Transverse colon (tissue), 4 donors: ENCODE measurements at regions not wholly inside any gene's neighbourhood (a gene's known extent, or its start where the extent isn't known, plus 50 kb on each side); places are given as distances from the start of the nearest gene placed in this dataset.
"Not testable (repeated sequence)": the region's sequence is repeated elsewhere in the genome, so short reads cannot be mapped to it uniquely, and the experiment has no call there.

ENCODE experiments used
- DNase-seq: peaks from one replicate; pipeline ENCODE4 v3.0.0-alpha.2; 2019
- H3K27ac ChIP-seq, 4 donors: fragments of 200-600 bp; sonication (generic); 2 replicates each; pipeline ENCODE4 v1.5.1; 2016 to 2018; ENCODE audit warnings: inconsistent platforms in 4 of 4
- H3K27me3 ChIP-seq: fragments of 200-600 bp; sonication (generic); 2 replicates; pipeline ENCODE4 v1.5.1; 2017; ENCODE audit warnings: inconsistent platforms
- H3K36me3 ChIP-seq, 4 donors: fragments of 200-600 bp; sonication (generic); 2 replicates each; pipeline ENCODE4 v1.5.1; 2017 to 2019; ENCODE audit warnings: inconsistent platforms in 4 of 4
- H3K4me1 ChIP-seq, 4 donors: fragments of 200-600 bp; sonication (generic); 2 replicates each; pipeline ENCODE4 v1.5.1; 2017 to 2020; ENCODE audit warnings: inconsistent platforms in 4 of 4
- H3K4me3 ChIP-seq, 4 donors: fragments of 200-600 bp; sonication (generic); 1 replicate in 1 of 4; 2 replicates in 3 of 4; pipeline versions ENCODE4 v1.5.1 to v1.6.1; 2017 to 2019; ENCODE audit warnings: inconsistent platforms in 4 of 4
- H3K9me3 ChIP-seq, 2 donors: fragments of 200-600 bp; sonication (generic); 2 replicates each; pipeline ENCODE4 v1.5.1; 2017 to 2019; ENCODE audit warnings: inconsistent platforms in 2 of 2
- WGBS, 2 donors: methylation state at CpG; one replicate each; pipeline ENCODE4 v1.1.5; 2018; ENCODE audit warnings: low coverage in 1 of 2; 5-methylcytosine and 5-hydroxymethylcytosine counted together
- in situ Hi-C, 4 donors: fragments of 200-750 bp; cut with MboI; loops; one replicate each; pipeline versions ENCODE4 v1.15.0 to v1.15.1; 2017; ENCODE audit warnings: low sequenced_read_pairs in 3 of 4, low pct_ligation_motif_present in 1 of 4, low pct_unique_long_range_greater_than_20kb in 1 of 4
- intact Hi-C: fragments of 100-400 bp; cut with DNase I; formaldehyde crosslinking; loops from one replicate; pipeline ENCODE4 v1.15.1; 2023; ENCODE audit warnings: low total_unique reads

DNA sequence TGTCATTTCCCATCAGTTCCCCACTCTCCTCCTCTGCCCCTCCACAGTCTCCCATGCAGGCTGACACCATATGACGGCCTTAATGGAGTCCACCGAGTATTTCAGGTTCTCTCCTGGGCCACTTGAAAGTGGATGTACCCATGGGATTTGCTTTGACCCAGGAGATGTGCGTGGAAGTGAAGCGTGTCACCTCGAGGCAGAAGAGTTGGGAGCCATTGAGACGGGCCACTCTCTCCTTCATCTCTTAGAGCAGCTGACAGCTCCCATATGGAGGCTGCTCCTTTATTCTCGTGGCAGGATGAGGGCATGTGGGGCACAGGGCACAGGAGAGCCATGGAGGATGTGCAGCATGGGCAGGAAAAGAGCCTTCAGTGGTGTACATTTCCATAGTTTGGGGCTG, 144.7 kb upstream of the CRYM start:
- H3K9me3 ChIP-seq, intact Hi-C loops, H3K27ac ChIP-seq, H3K4me1 ChIP-seq, H3K27me3 ChIP-seq, H3K36me3 ChIP-seq, in situ Hi-C loops, H3K4me3 ChIP-seq: not testable (repeated sequence)
- peak; percentile 7 for DNase-seq
- WGBS, 2 donors: 87% methylated on average over 5 of the region's 7 CpGs; no CpG with 5 or more reads in 1 of the 2 donors

DNA sequence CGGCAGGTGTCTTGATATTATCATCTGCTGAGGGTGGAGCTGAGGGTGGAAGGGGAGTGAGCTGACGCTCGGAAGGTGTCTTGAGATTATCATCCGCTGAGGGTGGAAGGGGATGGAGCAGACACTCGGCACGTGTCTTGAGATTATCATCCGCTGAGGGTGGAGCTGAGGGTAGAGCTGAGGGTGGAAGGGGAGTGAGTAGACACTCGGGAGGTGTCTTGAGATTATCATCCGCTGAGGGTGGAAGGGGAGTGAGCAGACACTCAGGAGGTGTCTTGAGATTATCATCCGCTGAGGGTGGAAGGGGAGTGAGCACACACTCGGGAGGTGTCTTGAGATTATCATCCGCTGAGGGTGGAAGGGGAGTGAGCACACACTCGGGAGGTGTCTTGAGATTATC, 126.6 kb upstream of the CRYM start:
- H3K36me3 ChIP-seq, intact Hi-C loops, H3K4me1 ChIP-seq: not testable (repeated sequence)

DNA sequence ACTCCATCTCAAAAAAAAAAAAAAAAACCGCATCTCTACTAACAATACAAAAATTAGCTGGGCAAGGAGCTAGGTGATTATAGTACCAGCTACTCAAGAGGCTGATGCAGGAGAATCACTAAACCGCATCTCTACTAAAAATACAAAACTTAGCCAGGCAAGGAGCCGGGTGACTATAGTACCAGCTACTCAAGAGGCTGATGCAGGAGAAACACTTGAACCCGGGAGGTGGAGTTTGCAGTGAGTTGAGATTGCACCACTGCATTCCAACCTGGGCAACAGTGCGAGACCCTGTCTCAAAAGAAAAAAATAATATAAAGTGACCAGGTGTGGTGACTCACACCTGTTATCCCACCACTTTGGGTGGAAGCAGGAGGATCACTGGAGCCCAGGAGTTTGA, 119.8 kb upstream of the CRYM start:
- DNase-seq, intact Hi-C loops, H3K36me3 ChIP-seq, in situ Hi-C loops, H3K27ac ChIP-seq, H3K4me1 ChIP-seq, H3K9me3 ChIP-seq, H3K4me3 ChIP-seq, H3K27me3 ChIP-seq: not testable (repeated sequence)
- WGBS, 2 donors: 76% methylated on average over 3 of the region's 5 CpGs; no CpG with 5 or more reads in 1 of the 2 donors

More for the DNA sequence above, 126.6 kb upstream of the CRYM start:
- H3K27ac ChIP-seq, H3K27me3 ChIP-seq, in situ Hi-C loops, DNase-seq, H3K4me3 ChIP-seq, H3K9me3 ChIP-seq: not testable (repeated sequence)
- no CpG with 5 or more reads among the region's 13 CpGs for WGBS, 2 donors

DNA sequence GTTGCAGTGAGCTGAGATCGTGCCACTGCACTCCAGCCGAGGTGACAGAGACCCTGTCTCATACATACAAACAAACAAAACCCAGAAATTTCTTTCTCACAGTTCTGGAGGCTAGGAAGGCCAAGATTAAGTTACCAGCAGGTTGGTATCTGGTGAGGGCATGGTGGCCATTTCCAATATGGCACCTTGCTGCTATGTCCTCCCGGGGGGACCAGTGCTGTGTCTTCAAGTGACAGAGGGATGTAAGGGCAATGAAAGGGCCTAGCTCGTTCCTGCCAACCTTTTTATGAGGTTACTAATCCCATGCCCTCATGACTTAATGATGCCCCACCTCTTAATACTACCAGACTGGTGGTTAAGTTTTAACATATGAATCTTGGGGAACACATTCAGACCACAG, 118.5 kb upstream of the CRYM start:
- in situ Hi-C loops, intact Hi-C loops: not testable (repeated sequence)

DNA sequence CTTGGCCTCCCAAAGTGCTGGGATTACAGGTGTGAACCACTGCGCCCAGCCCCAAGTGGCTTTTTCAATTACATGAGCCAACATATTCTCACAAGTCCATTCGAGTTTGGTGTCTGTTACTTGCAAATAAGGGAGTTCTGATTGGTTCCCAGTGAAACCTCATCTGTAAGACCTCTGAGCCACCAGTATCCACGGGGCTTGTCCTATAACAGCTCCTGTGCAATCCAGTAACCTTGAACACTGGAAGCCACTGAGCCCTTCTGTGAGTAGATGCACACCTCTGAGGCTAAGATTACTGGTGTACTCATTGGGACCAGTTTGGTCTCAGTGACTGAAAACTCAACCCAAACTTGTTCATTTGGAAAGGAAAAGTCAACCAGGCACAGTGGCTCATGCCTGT, 112.5 kb upstream of the CRYM start:
- WGBS, 2 donors: no CpG with 5 or more reads among the region's 3 CpGs
- H3K9me3 ChIP-seq, H3K4me3 ChIP-seq, H3K27me3 ChIP-seq, intact Hi-C loops, in situ Hi-C loops, H3K4me1 ChIP-seq, DNase-seq, H3K36me3 ChIP-seq, H3K27ac ChIP-seq: not testable (repeated sequence)

More for the DNA sequence above, 118.5 kb upstream of the CRYM start:
- H3K36me3 ChIP-seq, H3K27ac ChIP-seq, H3K4me3 ChIP-seq, H3K4me1 ChIP-seq, DNase-seq, H3K9me3 ChIP-seq, H3K27me3 ChIP-seq: not testable (repeated sequence)
- WGBS, 2 donors: 100% methylated on average over 2 of the region's 4 CpGs; no CpG with 5 or more reads in 1 of the 2 donors

DNA sequence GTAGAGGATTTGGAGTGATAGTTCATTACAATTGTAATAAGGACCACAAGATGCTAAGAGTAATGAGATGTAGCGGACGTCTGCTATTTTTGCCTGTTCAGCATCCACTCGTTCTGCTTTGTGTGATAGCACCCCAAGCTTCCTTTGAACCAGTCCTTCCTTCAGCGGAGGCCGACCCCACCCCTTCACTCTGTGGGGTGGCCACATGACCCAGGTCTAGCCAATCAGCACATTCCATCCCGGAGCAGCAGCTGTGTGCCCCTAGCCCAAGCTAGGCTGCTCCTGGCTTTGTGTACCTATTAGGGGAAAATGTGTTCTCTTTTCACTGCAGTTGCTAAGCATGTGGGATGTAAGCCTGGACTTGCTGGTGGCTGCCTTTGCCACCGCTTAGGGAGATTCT, 111.8 kb upstream of the CRYM start:
- H3K4me3 ChIP-seq, H3K36me3 ChIP-seq, intact Hi-C loops, H3K9me3 ChIP-seq, H3K4me1 ChIP-seq, H3K27me3 ChIP-seq, in situ Hi-C loops, DNase-seq, H3K27ac ChIP-seq: not testable (repeated sequence)
- WGBS, 2 donors: no CpG with 5 or more reads among the region's 7 CpGs

DNA sequence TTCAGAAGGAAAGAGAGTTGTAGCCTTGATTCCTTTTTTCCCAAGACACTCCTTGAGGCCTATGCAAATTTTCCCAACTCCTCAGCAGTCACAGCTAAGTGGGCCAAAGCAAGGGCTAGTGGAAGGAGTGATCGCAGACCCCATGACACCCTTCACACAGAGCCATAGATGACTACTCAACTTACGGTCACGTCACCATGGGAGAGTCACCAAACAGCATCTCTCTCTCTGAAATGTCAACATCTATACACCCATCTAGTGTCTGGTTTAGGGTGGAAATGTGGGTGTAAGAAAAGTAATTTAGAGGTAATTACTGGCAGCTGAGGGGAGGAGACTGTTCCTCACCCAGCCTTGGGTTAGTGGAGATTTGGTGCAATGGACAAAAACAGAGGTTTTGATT, 109.7 kb upstream of the CRYM start:
- not testable (repeated sequence) for H3K4me3 ChIP-seq

DNA sequence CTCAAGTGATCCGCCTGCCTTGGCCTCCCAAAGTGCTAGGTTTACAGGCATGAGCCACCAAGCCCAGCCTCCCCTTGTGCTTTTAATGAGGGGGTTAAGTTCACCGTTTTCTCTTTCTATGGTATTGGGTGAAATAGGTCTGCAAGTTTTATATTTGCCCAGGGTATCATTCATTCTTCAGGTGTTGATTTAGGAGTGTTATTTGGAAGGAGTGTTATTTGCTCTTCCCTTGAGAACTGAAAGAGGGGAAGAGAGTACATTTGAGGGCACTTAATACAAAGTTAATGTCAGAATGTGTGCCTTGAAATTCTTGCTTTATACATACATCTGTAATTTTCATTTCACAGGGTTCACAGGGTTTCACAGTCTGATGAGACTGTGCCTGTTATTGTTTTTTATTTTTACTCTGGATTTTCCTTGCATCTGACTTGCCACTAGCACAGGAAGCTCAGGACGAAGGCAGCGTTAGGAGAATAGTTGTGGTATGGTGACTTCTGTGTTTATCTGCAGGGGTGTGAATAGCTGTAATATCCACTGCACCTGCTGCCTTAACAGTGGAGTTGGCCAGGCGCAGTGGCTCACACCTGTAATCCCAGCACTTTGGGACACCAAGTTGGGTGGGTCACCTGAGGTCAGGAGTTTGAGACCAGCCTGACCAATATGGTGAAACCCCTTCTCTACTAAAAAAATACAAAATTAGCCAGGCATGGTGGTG, 108.3 kb upstream of the CRYM start:
- intact Hi-C loops, H3K27ac ChIP-seq, H3K27me3 ChIP-seq, H3K9me3 ChIP-seq, H3K4me3 ChIP-seq, DNase-seq, H3K4me1 ChIP-seq, in situ Hi-C loops, H3K36me3 ChIP-seq: not testable (repeated sequence)
- WGBS, 2 donors: no CpG with 5 or more reads among the region's 5 CpGs

More for the DNA sequence above, 109.7 kb upstream of the CRYM start:
- H3K36me3 ChIP-seq, DNase-seq, intact Hi-C loops, in situ Hi-C loops, H3K4me1 ChIP-seq, H3K9me3 ChIP-seq, H3K27me3 ChIP-seq, H3K27ac ChIP-seq: not testable (repeated sequence)
- 83% methylated on average over 2 of the region's 3 CpGs; no CpG with 5 or more reads in 1 of the 2 donors for WGBS, 2 donors

DNA sequence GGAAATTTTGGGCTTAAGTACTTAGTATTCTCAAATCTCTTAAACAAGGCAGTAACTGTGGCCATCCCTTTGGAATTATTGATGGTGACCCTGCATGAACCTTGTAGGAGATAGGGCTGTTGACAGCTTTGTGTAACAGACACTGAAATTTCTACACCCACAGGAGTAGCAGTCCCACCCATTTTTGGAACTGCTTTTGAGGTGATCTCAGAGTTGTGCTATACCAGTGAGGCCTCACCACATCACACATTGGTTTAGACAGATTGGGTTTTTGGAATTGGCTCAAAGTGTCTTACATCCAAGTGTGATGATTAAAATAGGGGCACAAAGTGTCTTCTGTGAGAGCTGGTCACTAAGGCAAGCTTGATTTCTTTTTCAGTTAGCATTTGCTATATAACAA, 105.6 kb upstream of the CRYM start:
- in situ Hi-C loops: not testable (repeated sequence)

DNA sequence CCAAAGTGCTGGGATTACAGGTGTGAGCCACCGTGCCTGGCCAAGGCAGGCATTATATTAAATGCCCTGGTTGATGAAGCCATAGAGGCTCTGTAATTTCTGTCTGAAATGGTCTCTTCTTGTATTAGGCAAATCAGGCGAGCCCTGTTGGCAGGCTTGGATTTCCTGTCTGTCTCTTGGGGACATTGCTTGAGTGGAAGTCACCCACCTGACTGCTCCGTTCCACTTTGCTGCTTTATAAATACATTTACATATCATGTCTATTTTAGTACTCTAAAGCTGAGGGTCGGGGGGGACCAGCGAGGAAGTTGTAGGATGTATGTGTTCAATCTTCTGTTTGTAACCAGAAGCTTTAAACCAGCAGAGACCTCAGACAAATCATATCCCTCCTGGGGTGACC, 101.6 kb upstream of the CRYM start:
- H3K27me3 ChIP-seq, H3K36me3 ChIP-seq, intact Hi-C loops, H3K9me3 ChIP-seq, H3K27ac ChIP-seq, H3K4me3 ChIP-seq, DNase-seq, H3K4me1 ChIP-seq, in situ Hi-C loops: not testable (repeated sequence)
- 80 to 100% methylated on average over 1 of the region's 5 CpGs for WGBS, 2 donors

More for the DNA sequence above, 105.6 kb upstream of the CRYM start:
- H3K9me3 ChIP-seq, H3K4me1 ChIP-seq, H3K27me3 ChIP-seq, H3K27ac ChIP-seq, DNase-seq, intact Hi-C loops, H3K36me3 ChIP-seq, H3K4me3 ChIP-seq: not testable (repeated sequence)

DNA sequence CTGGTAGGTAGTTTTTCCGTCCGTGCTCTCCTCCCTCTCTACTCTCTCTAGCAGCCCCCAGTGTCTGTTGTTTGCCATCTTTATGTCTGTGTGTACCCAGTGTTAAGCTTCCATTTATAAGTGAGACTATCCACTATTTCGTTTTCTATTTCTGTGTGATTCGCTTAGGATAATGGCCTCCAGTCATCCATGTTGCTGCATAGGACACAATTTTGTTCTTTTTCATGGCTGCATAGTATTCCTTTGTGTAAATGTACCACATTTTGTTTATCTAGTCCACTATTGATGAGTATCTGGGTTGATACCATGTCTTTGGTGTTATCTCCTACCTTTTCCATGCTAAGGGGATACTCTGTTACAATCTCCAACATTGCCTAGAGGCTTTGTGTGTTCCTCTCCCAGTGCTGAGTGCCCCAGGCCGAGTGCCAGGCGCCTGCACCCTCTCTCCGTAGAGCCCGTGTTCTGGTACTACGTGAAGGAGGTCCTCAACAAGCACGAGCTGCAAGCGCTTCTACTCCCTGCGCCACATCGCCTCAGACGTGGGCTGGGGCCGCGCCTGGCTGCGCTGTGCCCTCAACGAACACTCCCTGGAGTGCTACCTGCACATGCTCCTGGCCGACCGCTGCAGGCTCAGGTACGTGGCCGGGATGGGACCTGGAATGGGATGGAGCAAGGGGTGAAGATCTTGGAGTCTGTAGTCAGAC, 98.3 kb upstream of the CRYM start:
- DNase-seq, H3K4me3 ChIP-seq, H3K9me3 ChIP-seq, intact Hi-C loops, H3K27ac ChIP-seq, H3K27me3 ChIP-seq, in situ Hi-C loops, H3K36me3 ChIP-seq, H3K4me1 ChIP-seq: not testable (repeated sequence)
- WGBS, 2 donors: 93 to 96% methylated on average over 3 to 14 of the region's 22 CpGs
